ENCODE measurements at regions not wholly inside any gene's neighbourhood (a gene's known extent, or its start where the extent isn't known, plus 50 kb on each side); places are given as distances from the start of the nearest gene placed in this dataset.

DNA sequence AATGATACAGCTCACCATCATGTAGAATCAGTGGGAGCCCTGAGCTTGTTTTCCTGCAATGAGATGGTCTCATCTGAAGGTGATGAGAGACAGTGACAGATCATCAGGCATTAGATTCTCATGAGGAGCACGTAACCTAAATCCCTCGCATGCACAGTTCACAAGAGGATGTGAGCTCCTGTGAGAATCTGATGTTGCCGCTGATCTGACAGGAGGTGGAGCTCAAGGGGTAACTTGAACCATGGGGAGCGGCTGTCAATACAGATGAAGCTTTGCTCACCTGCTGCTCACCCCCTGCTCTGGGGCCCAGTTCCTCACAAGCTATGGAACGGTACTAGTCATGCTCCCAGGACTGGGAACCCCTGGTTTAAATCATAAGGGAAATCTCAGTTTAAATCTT, 89.2 kb downstream of the THBS2 start:
- no peak for TF ChIP-seq POLR2A (IDR thresholded peaks at IDR 0.05)
- TF ChIP-seq, protein P1, sequence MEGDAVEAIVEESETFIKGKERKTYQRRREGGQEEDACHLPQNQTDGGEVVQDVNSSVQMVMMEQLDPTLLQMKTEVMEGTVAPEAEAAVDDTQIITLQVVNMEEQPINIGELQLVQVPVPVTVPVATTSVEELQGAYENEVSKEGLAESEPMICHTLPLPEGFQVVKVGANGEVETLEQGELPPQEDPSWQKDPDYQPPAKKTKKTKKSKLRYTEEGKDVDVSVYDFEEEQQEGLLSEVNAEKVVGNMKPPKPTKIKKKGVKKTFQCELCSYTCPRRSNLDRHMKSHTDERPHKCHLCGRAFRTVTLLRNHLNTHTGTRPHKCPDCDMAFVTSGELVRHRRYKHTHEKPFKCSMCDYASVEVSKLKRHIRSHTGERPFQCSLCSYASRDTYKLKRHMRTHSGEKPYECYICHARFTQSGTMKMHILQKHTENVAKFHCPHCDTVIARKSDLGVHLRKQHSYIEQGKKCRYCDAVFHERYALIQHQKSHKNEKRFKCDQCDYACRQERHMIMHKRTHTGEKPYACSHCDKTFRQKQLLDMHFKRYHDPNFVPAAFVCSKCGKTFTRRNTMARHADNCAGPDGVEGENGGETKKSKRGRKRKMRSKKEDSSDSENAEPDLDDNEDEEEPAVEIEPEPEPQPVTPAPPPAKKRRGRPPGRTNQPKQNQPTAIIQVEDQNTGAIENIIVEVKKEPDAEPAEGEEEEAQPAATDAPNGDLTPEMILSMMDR (IDR thresholded peaks at IDR 0.05), result no peak

Data from body of pancreas (tissue), 4 donors.